HG03066 (cell line): ENCODE measurements at regions not wholly inside any gene's neighbourhood (a gene's known extent, or its start where the extent isn't known, plus 50 kb on each side); places are given as distances from the start of the nearest gene placed in this dataset.

ENCODE experiments used
- ATAC-seq: cut with Tn5 transposase; IDR thresholded peaks from one replicate; pipeline ENCODE4 v1.9.1; 2021; ENCODE audit warnings: low read depth; ENCODE audit not compliant: unreplicated experiment

DNA sequence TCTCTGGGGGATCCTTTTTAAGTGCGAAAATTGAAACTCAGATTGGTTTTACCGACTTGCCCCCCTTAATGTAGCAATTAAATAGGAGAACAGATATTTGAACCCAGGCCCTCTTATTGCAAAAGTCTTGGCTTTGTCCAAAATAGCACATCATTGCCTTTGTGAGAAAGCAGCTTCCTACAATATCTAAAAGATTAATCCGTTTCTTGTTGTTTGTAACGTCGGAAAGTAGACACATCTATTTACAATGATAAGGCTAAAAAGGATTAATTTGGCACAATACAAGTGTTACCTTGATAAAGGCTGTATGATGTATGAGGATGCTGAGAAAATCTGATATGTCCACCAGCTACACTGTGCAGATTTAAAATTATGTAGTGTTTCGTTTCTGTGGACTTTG lies 108.7 kb upstream of the SLC10A2 start:
- ATAC-seq, result no peak

- no peak for ATAC-seq
Observed at GRCh38 chr13:103168901-103169508, 102.8 kb upstream of the SLC10A2 start.

DNA sequence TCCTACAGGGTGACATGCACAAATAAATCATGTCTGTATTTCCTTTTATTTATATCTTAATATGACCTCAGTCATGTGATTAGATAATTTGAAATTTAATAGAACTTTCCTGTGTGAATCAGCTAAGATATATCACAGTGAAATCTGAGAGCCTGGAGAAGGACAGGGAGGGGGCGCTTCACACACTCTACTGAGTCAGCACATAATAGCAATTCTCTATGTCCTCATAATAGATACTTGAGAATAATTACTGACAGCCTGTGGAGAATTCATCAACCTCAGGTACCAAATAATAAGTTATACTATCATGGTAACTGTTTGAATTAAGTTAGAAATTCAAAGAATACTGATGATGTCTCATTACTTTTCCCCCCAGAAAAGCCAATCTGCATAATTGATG lies 98.0 kb upstream of the SLC10A2 start:
- no peak for ATAC-seq

GRCh38 chr13:103161476-103161875 lies 95.3 kb upstream of the SLC10A2 start:
- ATAC-seq, result no peak

DNA sequence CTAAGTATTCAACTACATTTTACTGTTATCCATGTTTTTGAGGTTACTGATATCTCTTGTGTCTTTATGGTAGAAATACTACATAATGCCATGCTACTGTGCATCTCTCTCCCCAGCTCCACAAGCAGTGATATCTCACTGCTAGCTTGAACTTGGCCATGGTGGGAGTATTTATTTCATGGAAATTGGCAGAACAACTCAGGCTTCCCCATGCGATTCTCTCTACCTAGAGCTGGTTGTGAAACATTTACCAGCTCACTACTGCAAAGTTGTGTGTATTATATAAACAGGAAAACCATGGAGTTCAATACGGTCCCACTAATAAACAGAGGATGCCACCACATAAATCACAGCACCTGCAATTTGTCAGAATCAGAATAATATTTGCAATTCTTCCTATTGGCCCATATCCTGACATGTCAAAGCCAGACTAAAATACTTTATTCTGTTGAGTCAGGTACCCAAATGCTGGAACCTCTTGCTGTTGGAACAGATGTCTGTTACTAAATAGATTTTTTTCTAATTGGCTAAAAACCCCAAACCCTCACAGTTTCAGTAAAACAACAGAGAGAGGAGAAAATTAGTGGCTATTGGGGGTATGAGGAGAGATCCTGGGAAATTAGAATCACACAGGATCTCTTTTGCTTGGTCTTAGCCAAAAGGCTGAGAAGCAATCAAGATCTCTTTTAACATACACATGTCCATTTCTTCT lies 91.4 kb upstream of the SLC10A2 start:
- ATAC-seq, result no peak

- ATAC-seq, result no peak
Observed at GRCh38 chr13:103157016-103157415, 90.8 kb upstream of the SLC10A2 start.

DNA sequence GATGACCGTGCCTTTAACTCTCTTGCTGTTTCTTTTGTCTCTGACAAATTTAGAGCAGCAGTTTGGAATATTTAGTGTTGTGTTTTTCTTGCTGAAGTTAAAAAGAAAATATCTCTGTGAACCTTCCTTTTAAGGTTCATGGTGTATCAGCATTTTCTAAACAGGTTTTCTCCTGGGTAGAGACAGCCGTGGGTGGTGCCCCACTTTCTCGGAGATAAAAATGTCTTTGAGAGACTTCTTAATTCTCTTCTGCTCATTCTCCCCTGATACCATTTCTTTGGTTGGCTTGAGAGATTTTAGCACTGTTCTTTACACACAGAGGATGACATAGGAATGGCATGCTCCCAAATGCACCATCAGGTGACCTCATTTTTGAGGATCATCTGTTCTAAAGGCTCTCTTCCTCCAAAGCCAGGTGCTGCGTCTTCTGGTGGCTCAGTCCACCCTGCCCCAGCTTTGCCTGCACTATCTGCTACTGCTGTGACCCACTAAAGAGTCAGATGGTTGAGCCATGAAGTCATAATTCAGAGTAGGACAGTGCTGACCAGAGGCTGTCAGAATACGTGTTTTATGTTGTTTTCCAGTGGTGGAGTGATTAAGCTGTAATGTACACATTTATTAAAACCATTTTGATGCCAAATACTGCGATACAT lies 90.3 kb upstream of the SLC10A2 start:
- no peak for ATAC-seq

- no peak for ATAC-seq
Observed at GRCh38 chr13:103153466-103153865, 87.2 kb upstream of the SLC10A2 start.

DNA sequence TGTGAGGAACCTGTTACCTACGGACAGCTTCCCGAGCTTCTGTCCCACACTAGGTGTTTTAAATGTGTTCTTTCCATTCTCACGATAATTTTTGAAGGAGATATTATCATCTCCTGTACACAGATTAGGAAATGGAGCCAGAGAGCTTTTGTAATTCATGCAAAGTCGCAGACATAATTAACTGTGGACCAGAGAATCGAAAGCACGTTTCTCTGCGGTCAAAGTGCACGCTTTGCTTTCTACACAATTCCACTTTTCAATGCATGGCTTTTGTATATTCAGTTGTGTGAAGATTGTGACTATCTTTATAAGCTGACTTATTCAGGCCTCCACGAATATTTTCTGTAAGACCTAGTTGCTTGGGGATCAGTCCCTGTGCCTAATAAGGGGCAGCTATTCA lies 81.7 kb upstream of the SLC10A2 start:
- no peak for ATAC-seq

DNA sequence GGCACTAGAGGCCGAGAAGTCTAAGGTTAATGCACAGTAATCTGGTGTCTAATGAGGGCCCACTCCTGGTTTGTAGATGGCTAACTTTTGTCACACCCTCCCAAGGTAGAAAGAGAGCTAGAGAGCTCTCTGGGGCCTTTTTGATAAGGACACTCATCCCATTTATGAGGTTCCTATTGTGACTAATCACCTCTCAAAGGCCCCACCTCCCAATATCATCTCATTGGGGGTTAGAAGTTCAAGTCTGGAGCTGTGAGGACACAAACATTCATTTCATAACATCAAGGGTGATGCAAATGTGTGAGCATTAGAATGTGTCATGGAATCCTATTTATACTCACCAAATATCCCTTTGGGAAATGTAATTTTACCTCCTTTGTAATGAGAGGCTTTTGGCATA lies 79.2 kb upstream of the SLC10A2 start:
- no peak for ATAC-seq

- no peak for ATAC-seq
Observed at GRCh38 chr13:103143432-103143831, 77.2 kb upstream of the SLC10A2 start.

GRCh38 chr13:103142151-103142550 lies 75.9 kb upstream of the SLC10A2 start:
- no peak for ATAC-seq

GRCh38 chr13:103140001-103140671 lies 73.9 kb upstream of the SLC10A2 start:
- ATAC-seq, result peak; percentile 98

GRCh38 chr13:103134271-103134670 lies 68.1 kb upstream of the SLC10A2 start:
- peak; percentile 29 for ATAC-seq

- ATAC-seq, result no peak
Observed at GRCh38 chr13:103133556-103133955, 67.3 kb upstream of the SLC10A2 start.

GRCh38 chr13:103130681-103131210 lies 64.5 kb upstream of the SLC10A2 start:
- ATAC-seq, result peak; percentile 78

GRCh38 chr13:103130146-103130545 lies 63.9 kb upstream of the SLC10A2 start:
- no peak for ATAC-seq
